PFSK-1 (cell line): ENCODE measurements at regions not wholly inside any gene's neighbourhood (a gene's known extent, or its start where the extent isn't known, plus 50 kb on each side); places are given as distances from the start of the nearest gene placed in this dataset.

Source experiments
- FOXP2 ChIP-seq: optimal IDR thresholded peaks from 2 replicates; pipeline ENCODE3; 2011; ENCODE audit warnings: borderline replicate concordance, control low read depth, inconsistent platforms; ENCODE audit not compliant: insufficient read depth; ENCODE audit errors: extremely low read length, extremely low read depth
- POLR2AphosphoS5 ChIP-seq: IDR thresholded peaks from 2 replicates; pipeline ENCODE4 v1.6.1; 2012; ENCODE audit warnings: low read depth, mild to moderate bottlenecking, control low read depth, low read length, moderate library complexity
- REST ChIP-seq, 2 experiments: IDR thresholded peaks; 2 replicates each; pipeline versions ENCODE4 v1.6.1 to v1.8.0; 2011 to 2012; ENCODE audit warnings: low read depth in 2 of 2, low read length in 2 of 2, control low read depth in 1 of 2, inconsistent platforms in 1 of 2, mild to moderate bottlenecking in 1 of 2, moderate library complexity in 1 of 2; ENCODE audit not compliant: insufficient read depth in 1 of 2
- SIN3A ChIP-seq: IDR thresholded peaks from 2 replicates; pipeline ENCODE4 v1.6.1; 2012; ENCODE audit warnings: mild to moderate bottlenecking, low read length, moderate library complexity, borderline replicate concordance; ENCODE audit not compliant: insufficient read depth
- TAF1 ChIP-seq: IDR thresholded peaks from 2 replicates; pipeline ENCODE4 v1.6.1; 2012; ENCODE audit warnings: low read length, control low read depth, borderline replicate concordance; ENCODE audit not compliant: insufficient read depth

- no peak for TF ChIP-seq FOXP2
- TF ChIP-seq SIN3A: no peak
- TF ChIP-seq POLR2AphosphoS5: no peak
- TF ChIP-seq TAF1: no peak
- no peak for TF ChIP-seq REST (IDR thresholded peaks at IDR 0.05; ENCODE audit: insufficient read depth in 1 of 2, low read depth in 2 of 2, low read length in 2 of 2)
These were observed 495.4 kb downstream of the TRIB2 start for GRCh38 chr2:13212115-13212514.

DNA sequence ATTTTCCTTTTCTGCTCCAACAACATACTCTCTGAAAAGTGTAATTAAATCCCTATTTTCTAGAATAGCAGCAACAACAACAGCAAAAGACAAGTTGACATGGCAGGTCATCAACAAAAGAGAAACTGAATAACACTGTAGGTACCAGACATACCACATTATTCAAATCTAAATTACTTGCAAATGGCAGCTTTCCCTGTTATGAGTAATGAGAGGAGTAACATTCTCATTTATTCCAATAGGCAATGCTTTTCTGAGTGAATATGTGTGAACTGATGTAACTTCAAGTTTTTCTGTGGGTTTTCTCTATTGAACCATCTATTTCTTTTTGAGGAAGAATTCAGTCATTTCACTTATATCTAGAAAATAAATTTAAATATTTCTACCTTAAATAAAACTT, 501.5 kb downstream of the TRIB2 start:
- TF ChIP-seq POLR2AphosphoS5 (no peak), REST (IDR thresholded peaks at IDR 0.05; ENCODE audit: insufficient read depth in 1 of 2, low read depth in 2 of 2, low read length in 2 of 2) (no peak), SIN3A (no peak), TAF1 (no peak), FOXP2 (no peak)

DNA sequence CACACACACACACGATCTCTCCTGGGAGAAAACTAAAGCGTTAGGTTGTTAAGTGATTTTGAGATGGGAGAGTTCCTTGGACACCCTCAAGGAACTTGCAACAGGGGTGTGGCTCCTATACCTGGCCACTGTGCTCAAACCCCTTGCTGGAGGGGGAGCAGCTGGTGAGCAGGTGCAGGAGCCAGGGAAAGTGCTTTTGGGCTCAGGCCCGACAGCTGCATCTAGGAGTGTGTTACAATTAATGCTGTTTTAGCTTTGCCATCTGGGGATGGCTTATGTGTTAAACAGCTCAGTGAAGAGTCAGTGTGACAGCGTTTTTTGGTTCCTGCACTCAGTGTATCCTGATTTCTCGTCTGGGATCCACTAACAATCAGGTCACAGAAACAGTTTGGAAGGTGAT, 510.8 kb downstream of the TRIB2 start:
- TF ChIP-seq POLR2AphosphoS5 (no peak), REST (IDR thresholded peaks at IDR 0.05; ENCODE audit: insufficient read depth in 1 of 2, low read depth in 2 of 2, low read length in 2 of 2) (no peak), TAF1 (no peak), SIN3A (no peak), FOXP2 (no peak)

DNA sequence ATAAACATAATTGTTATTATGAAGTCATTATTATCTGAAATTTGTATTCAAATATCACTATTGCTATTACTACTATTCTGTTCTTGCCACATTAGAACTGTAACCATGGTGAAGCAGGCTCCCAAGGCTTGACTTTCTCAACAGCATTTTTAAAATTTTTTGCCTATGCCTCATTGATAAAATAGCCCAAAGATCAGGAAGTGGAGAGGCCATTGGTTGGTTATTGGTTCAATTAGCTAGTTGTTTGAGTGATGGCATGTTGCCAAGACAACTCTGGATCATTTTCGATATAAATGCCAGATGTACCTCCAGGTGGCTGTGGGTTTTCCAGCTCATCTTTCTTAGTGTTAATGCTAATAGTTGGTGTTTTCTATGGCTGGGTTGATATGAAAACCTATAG, 513.5 kb downstream of the TRIB2 start:
- TF ChIP-seq POLR2AphosphoS5 (no peak), REST (IDR thresholded peaks at IDR 0.05; ENCODE audit: insufficient read depth in 1 of 2, low read depth in 2 of 2, low read length in 2 of 2) (no peak), SIN3A (no peak), TAF1 (no peak), FOXP2 (no peak)

- TF ChIP-seq POLR2AphosphoS5: no peak
- no peak for TF ChIP-seq SIN3A
- no peak for TF ChIP-seq REST (IDR thresholded peaks at IDR 0.05; ENCODE audit: insufficient read depth in 1 of 2, low read depth in 2 of 2, low read length in 2 of 2)
These were observed 523.3 kb downstream of the TRIB2 start for GRCh38 chr2:13240061-13240460.
